H1 (cell line): ENCODE measurements at regions not wholly inside any gene's neighbourhood (a gene's known extent, or its start where the extent isn't known, plus 50 kb on each side); places are given as distances from the start of the nearest gene placed in this dataset.

Experiments used
- ASH2L ChIP-seq: fragments of 200-600, 300-600 bp; sonication (generic); IDR thresholded peaks from one replicate; pipeline ENCODE4 v1.7.1; 2017; ENCODE audit warnings: low read length
- CHD2 ChIP-seq: IDR thresholded peaks from 2 replicates; pipeline ENCODE4 v1.6.1; 2012; ENCODE audit warnings: low read length, improper control_type of control experiment
- CHD7 ChIP-seq: fragments of 300-600 bp; sonication (generic); IDR thresholded peaks from 2 replicates; pipeline ENCODE4 v1.7.1; 2012; ENCODE audit warnings: low read length, moderate library complexity, mild to moderate bottlenecking, inconsistent platforms; ENCODE audit not compliant: insufficient replicate concordance
- RBBP5 ChIP-seq: IDR thresholded peaks from 2 replicates; pipeline ENCODE4 v1.7.1; 2012; ENCODE audit warnings: low read depth, mild to moderate bottlenecking, inconsistent platforms, low read length, moderate library complexity, borderline replicate concordance
- RXRA ChIP-seq: IDR thresholded peaks from 2 replicates; pipeline ENCODE4 v1.6.1; 2011; ENCODE audit warnings: low read depth, mild to moderate bottlenecking, low read length, moderate library complexity; ENCODE audit not compliant: insufficient read depth
- SRF ChIP-seq: IDR thresholded peaks from 2 replicates; pipeline ENCODE4 v1.6.1; 2011; ENCODE audit warnings: mild to moderate bottlenecking, low read depth, low read length, moderate library complexity

- TF ChIP-seq SRF (no peak), RXRA (no peak), CHD2 (no peak), CHD7 (no peak), ASH2L (no peak), RBBP5 (no peak)
Measured at GRCh38 chr17:68759343-68760140, 158.4 kb upstream of the FAM20A start (continued).
